GM20431 (cell line): ENCODE measurements at regions not wholly inside any gene's neighbourhood (a gene's known extent, or its start where the extent isn't known, plus 50 kb on each side); places are given as distances from the start of the nearest gene placed in this dataset.
"Not testable (repeated sequence)": the region's sequence is repeated elsewhere in the genome, so short reads cannot be mapped to it uniquely, and the experiment has no call there.

Experiments
- in situ Hi-C: fragments of 300-500 bp; cut with MseI, MboI; formaldehyde crosslinking; loops from one replicate; pipeline ENCODE4 v1.15.0; 2020; ENCODE audit warnings: low sequenced_read_pairs; ENCODE audit not compliant: unreplicated experiment

GRCh38 chr5:66406761-66407336 lies 189.3 kb upstream of the MAST4 start:
- in situ Hi-C loops: no loop called here

GRCh38 chr5:66407765-66408164 lies 188.4 kb upstream of the MAST4 start:
- in situ Hi-C loops: no loop called here

GRCh38 chr5:66408576-66408975 lies 187.6 kb upstream of the MAST4 start:
- in situ Hi-C loops: no loop called here

- in situ Hi-C loops: no loop called here
Observed at GRCh38 chr5:66410122-66410521, 186.1 kb upstream of the MAST4 start.

GRCh38 chr5:66411701-66412100 lies 184.5 kb upstream of the MAST4 start:
- in situ Hi-C loops: no loop called here

GRCh38 chr5:66413931-66414330 lies 182.3 kb upstream of the MAST4 start:
- in situ Hi-C loops: no loop called here

- in situ Hi-C loops: no loop called here
Observed at GRCh38 chr5:66415208-66415607, 181.0 kb upstream of the MAST4 start.

GRCh38 chr5:66416698-66417097 lies 179.5 kb upstream of the MAST4 start:
- in situ Hi-C loops: no loop called here

GRCh38 chr5:66417781-66418180 lies 178.4 kb upstream of the MAST4 start:
- in situ Hi-C loops: no loop called here

GRCh38 chr5:66423484-66423883 lies 172.7 kb upstream of the MAST4 start:
- in situ Hi-C loops: no loop called here

- in situ Hi-C loops: no loop called here
Observed at GRCh38 chr5:66425842-66426241, 170.4 kb upstream of the MAST4 start.

GRCh38 chr5:66426259-66427138 lies 169.7 kb upstream of the MAST4 start:
- in situ Hi-C loops: no loop called here

- in situ Hi-C loops: no loop called here
Observed at GRCh38 chr5:66427139-66427442, 169.1 kb upstream of the MAST4 start.

- in situ Hi-C loops: no loop called here
Observed at GRCh38 chr5:66436721-66437120, 159.5 kb upstream of the MAST4 start.

GRCh38 chr5:66438087-66438486 lies 158.1 kb upstream of the MAST4 start:
- in situ Hi-C loops: no loop called here

- in situ Hi-C loops: no loop called here
Observed at GRCh38 chr5:66438696-66439095, 157.5 kb upstream of the MAST4 start.

- in situ Hi-C loops: no loop called here
Observed at GRCh38 chr5:66440202-66440680, 156.0 kb upstream of the MAST4 start.

- in situ Hi-C loops: no loop called here
Observed at GRCh38 chr5:66441351-66441750, 154.8 kb upstream of the MAST4 start.

GRCh38 chr5:66442951-66443445 lies 153.2 kb upstream of the MAST4 start:
- in situ Hi-C loops: no loop called here

- in situ Hi-C loops: no loop called here
Observed at GRCh38 chr5:66443462-66444130, 152.6 kb upstream of the MAST4 start.

- in situ Hi-C loops: not testable (repeated sequence)
Observed at GRCh38 chr5:66448070-66448469, 148.1 kb upstream of the MAST4 start.
